ENCODE measurements at regions not wholly inside any gene's neighbourhood (a gene's known extent, or its start where the extent isn't known, plus 50 kb on each side); places are given as distances from the start of the nearest gene placed in this dataset.

- WGBS (ENCODE audit: missing lambda C conversion rate), result 93% methylated on average over 4 of the region's 4 CpGs
- no peak for DNase-seq (ENCODE audit: low read depth in 1 of 2, low spot score in 1 of 2)
- ATAC-seq, result no peak
- H3K4me3 ChIP-seq, result no peak overlapping the region
- no peaks in the 10 kb centered on the region for H3K9me3 ChIP-seq
- ChIA-PET CTCF (no interaction called here), POLR2A (no interaction called here)
- TF ChIP-seq HOXB13 (CRISPR knock-in tag; IDR thresholded peaks at IDR 0.05; ENCODE audit: low read depth) (no peak), POLR2AphosphoS2 (conservative IDR thresholded peaks at IDR 0.05; ENCODE audit: low read length) (no peak), POLR2A (IDR thresholded peaks at IDR 0.05; ENCODE audit: low read length) (no peak), MAZ (IDR thresholded peaks at IDR 0.05; ENCODE audit: borderline replicate concordance, low read depth, low read length) (no peak), CHD2 (IDR thresholded peaks at IDR 0.05; ENCODE audit: low read length, partially characterized antibody) (no peak), ZFP36 (IDR thresholded peaks at IDR 0.05; ENCODE audit: borderline replicate concordance, partially characterized antibody) (no peak), MAFK (IDR thresholded peaks at IDR 0.05; ENCODE audit: partially characterized antibody) (no peak), EHMT2 (IDR thresholded peaks at IDR 0.05; ENCODE audit: low read depth) (no peak), PHF8 (IDR thresholded peaks at IDR 0.05; ENCODE audit: borderline replicate concordance, low read depth) (no peak), JUN (IDR thresholded peaks at IDR 0.05) (no peak), NFE2L2 (conservative IDR thresholded peaks at IDR 0.05; ENCODE audit: low read length) (no peak), CBX8 (IDR thresholded peaks at IDR 0.05) (no peak), TP53 (CRISPR knock-in tag; IDR thresholded peaks at IDR 0.05) (no peak)
- TF ChIP-seq, protein P1, sequence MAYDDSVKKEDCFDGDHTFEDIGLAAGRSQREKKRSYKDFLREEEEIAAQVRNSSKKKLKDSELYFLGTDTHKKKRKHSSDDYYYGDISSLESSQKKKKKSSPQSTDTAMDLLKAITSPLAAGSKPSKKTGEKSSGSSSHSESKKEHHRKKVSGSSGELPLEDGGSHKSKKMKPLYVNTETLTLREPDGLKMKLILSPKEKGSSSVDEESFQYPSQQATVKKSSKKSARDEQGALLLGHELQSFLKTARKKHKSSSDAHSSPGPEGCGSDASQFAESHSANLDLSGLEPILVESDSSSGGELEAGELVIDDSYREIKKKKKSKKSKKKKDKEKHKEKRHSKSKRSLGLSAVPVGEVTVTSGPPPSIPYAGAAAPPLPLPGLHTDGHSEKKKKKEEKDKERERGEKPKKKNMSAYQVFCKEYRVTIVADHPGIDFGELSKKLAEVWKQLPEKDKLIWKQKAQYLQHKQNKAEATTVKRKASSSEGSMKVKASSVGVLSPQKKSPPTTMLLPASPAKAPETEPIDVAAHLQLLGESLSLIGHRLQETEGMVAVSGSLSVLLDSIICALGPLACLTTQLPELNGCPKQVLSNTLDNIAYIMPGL (CRISPR knock-in tag; IDR thresholded peaks at IDR 0.05; ENCODE audit: borderline replicate concordance), result no peak
- TF ChIP-seq, protein P2, sequence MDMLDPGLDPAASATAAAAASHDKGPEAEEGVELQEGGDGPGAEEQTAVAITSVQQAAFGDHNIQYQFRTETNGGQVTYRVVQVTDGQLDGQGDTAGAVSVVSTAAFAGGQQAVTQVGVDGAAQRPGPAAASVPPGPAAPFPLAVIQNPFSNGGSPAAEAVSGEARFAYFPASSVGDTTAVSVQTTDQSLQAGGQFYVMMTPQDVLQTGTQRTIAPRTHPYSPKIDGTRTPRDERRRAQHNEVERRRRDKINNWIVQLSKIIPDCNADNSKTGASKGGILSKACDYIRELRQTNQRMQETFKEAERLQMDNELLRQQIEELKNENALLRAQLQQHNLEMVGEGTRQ (IDR thresholded peaks at IDR 0.05), result no peak
- TF ChIP-seq, protein P3, sequence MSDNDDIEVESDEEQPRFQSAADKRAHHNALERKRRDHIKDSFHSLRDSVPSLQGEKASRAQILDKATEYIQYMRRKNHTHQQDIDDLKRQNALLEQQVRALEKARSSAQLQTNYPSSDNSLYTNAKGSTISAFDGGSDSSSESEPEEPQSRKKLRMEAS (IDR thresholded peaks at IDR 0.05), result no peak
- TF ChIP-seq, protein P4, sequence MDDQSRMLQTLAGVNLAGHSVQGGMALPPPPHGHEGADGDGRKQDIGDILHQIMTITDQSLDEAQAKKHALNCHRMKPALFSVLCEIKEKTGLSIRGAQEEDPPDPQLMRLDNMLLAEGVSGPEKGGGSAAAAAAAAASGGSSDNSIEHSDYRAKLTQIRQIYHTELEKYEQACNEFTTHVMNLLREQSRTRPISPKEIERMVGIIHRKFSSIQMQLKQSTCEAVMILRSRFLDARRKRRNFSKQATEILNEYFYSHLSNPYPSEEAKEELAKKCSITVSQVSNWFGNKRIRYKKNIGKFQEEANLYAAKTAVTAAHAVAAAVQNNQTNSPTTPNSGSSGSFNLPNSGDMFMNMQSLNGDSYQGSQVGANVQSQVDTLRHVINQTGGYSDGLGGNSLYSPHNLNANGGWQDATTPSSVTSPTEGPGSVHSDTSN (IDR thresholded peaks at IDR 0.05), result no peak
- H3K27ac ChIP-seq, result no peak overlapping the region
- H3K4me1 ChIP-seq, result no peaks in the 10 kb centered on the region
- no peak overlapping the region for H3K4me2 ChIP-seq
- FAIRE-seq, result no peak
These were observed 119.7 kb downstream of the AASDH start for GRCh38 chr4:56267558-56267957.

DNA sequence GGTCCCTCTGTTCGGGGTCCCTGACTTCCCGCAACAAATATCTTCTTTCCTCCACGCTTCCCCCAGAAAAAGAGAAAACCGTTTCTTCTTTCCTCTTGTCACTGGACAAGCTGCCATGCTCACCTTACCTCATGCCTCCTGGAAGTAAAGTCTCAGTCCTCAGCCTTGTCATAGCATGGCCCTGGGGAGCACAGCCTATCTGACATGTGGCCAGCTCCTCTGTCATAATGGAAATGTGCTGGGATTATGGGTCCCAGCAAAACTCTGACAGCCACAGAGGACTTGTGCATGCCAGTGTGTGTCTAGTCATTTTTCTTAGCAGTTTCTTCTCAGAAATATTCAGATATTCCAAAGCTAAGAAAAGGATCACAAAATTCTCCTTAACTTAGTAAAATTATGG, 122.4 kb downstream of the AASDH start:
- CTCF ChIA-PET, result interaction anchor here (1.3 kb wide), 1 partner anchor 19 kb away, joined by 3 read pairs; no protein-coding TSS in a partner anchor
- Histone ChIP-seq H3K27ac (no peak overlapping the region), H3K4me3 (no peak overlapping the region), H3K9me3 (no peaks in the 10 kb centered on the region), H3K4me1 (no peaks in the 10 kb centered on the region), H3K4me2 (no peak overlapping the region)
- 48% methylated on average over 4 of the region's 4 CpGs for WGBS (ENCODE audit: missing lambda C conversion rate)
- POLR2A ChIA-PET, result no interaction called here
- no peak for DNase-seq (ENCODE audit: low read depth in 1 of 2, low spot score in 1 of 2)
- no peak for ATAC-seq
- no peak for FAIRE-seq
- TF ChIP-seq ZSCAN20 (CRISPR knock-in tag; IDR thresholded peaks at IDR 0.05) (no peak), BCL3 (IDR thresholded peaks at IDR 0.05) (no peak), RARB (CRISPR knock-in tag; IDR thresholded peaks at IDR 0.05) (no peak), TFCP2L1 (CRISPR knock-in tag; IDR thresholded peaks at IDR 0.05) (no peak), ESRRA (IDR thresholded peaks at IDR 0.05; ENCODE audit: borderline replicate concordance, low read length) (no peak), BHLHE40 (IDR thresholded peaks at IDR 0.05; ENCODE audit: low read depth, low read length) (no peak), CHD4 (IDR thresholded peaks at IDR 0.05; ENCODE audit: borderline replicate concordance) (no peak), FOXS1 (CRISPR knock-in tag; IDR thresholded peaks at IDR 0.05) (no peak), HOXB13 (CRISPR knock-in tag; IDR thresholded peaks at IDR 0.05; ENCODE audit: low read depth) (no peak), MYC (IDR thresholded peaks at IDR 0.05; ENCODE audit: borderline replicate concordance, low read length) (no peak)
- TF ChIP-seq, protein P1 (CRISPR knock-in tag; IDR thresholded peaks at IDR 0.05; ENCODE audit: borderline replicate concordance), result no peak
- TF ChIP-seq, protein P5, sequence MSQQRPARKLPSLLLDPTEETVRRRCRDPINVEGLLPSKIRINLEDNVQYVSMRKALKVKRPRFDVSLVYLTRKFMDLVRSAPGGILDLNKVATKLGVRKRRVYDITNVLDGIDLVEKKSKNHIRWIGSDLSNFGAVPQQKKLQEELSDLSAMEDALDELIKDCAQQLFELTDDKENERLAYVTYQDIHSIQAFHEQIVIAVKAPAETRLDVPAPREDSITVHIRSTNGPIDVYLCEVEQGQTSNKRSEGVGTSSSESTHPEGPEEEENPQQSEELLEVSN (IDR thresholded peaks at IDR 0.05; ENCODE audit: borderline replicate concordance, low read depth), result no peak
- TF ChIP-seq, protein P6, sequence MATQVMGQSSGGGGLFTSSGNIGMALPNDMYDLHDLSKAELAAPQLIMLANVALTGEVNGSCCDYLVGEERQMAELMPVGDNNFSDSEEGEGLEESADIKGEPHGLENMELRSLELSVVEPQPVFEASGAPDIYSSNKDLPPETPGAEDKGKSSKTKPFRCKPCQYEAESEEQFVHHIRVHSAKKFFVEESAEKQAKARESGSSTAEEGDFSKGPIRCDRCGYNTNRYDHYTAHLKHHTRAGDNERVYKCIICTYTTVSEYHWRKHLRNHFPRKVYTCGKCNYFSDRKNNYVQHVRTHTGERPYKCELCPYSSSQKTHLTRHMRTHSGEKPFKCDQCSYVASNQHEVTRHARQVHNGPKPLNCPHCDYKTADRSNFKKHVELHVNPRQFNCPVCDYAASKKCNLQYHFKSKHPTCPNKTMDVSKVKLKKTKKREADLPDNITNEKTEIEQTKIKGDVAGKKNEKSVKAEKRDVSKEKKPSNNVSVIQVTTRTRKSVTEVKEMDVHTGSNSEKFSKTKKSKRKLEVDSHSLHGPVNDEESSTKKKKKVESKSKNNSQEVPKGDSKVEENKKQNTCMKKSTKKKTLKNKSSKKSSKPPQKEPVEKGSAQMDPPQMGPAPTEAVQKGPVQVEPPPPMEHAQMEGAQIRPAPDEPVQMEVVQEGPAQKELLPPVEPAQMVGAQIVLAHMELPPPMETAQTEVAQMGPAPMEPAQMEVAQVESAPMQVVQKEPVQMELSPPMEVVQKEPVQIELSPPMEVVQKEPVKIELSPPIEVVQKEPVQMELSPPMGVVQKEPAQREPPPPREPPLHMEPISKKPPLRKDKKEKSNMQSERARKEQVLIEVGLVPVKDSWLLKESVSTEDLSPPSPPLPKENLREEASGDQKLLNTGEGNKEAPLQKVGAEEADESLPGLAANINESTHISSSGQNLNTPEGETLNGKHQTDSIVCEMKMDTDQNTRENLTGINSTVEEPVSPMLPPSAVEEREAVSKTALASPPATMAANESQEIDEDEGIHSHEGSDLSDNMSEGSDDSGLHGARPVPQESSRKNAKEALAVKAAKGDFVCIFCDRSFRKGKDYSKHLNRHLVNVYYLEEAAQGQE (IDR thresholded peaks at IDR 0.05), result no peak

Data from A549 (cell line).